Astrocyte (in vitro differentiated cells and primary cell): ENCODE measurements at regions not wholly inside any gene's neighbourhood (a gene's known extent, or its start where the extent isn't known, plus 50 kb on each side); places are given as distances from the start of the nearest gene placed in this dataset.
"Not testable (repeated sequence)": the region's sequence is repeated elsewhere in the genome, so short reads cannot be mapped to it uniquely, and the experiment has no call there.

Experiments
- DNase-seq: peaks from one replicate; pipeline ENCODE4 v3.0.0-alpha.2; 2010; ENCODE audit warnings: low read depth
- FAIRE-seq: peaks from 2 replicates; lab custom pipeline; 2011; peaks lifted over from hg19 to GRCh38; lab: Jason Lieb, UNC
- H2AFZ ChIP-seq: 2 replicates; pipeline ENCODE4 v1.6.0; 2012; ENCODE audit warnings: low read depth, low read length, inconsistent platforms
- H3K27ac ChIP-seq: 2 replicates; pipeline ENCODE4 v1.5.1; 2011; ENCODE audit warnings: low read depth, low read length, inconsistent platforms
- H3K27me3 ChIP-seq: 2 replicates; pipeline ENCODE4 v1.6.0; 2011; ENCODE audit warnings: low read length, inconsistent platforms; ENCODE audit not compliant: insufficient read depth
- H3K36me3 ChIP-seq: 2 replicates; pipeline ENCODE4 v1.5.1; 2011; ENCODE audit warnings: low read length, inconsistent platforms; ENCODE audit not compliant: insufficient read depth
- H3K4me1 ChIP-seq: 2 replicates; pipeline ENCODE4 v1.5.1; 2011; ENCODE audit warnings: low read length, inconsistent platforms; ENCODE audit not compliant: insufficient read depth
- H3K4me2 ChIP-seq: 2 replicates; pipeline ENCODE4 v1.6.0; 2012; ENCODE audit warnings: low read length, inconsistent platforms
- H3K4me3 ChIP-seq: 2 replicates; pipeline ENCODE4 v1.5.1; 2011; ENCODE audit warnings: low read depth, mild to moderate bottlenecking, low read length, inconsistent platforms; ENCODE audit not compliant: insufficient read depth
- H3K79me2 ChIP-seq: 2 replicates; pipeline ENCODE4 v1.6.0; 2012; ENCODE audit warnings: mild to moderate bottlenecking, low read length, inconsistent platforms; ENCODE audit not compliant: insufficient read depth
- H3K9ac ChIP-seq: 2 replicates; pipeline ENCODE4 v1.6.0; 2012; ENCODE audit warnings: mild to moderate bottlenecking, low read length, inconsistent platforms
- H3K9me3 ChIP-seq: 2 replicates; pipeline ENCODE4 v1.5.1; 2012; ENCODE audit warnings: low read depth, mild to moderate bottlenecking, low read length, inconsistent platforms; ENCODE audit not compliant: insufficient read depth
- H4K20me1 ChIP-seq: 2 replicates; pipeline ENCODE4 v1.6.0; 2012; ENCODE audit warnings: low read length, inconsistent platforms; ENCODE audit not compliant: insufficient read depth
- H3K27ac Mint-ChIP-seq: one replicate; pipeline ENCODE4 v1.8.0; 2021; ENCODE audit warnings: mild to moderate bottlenecking, mixed read lengths; ENCODE audit not compliant: unreplicated experiment
- H3K27me3 Mint-ChIP-seq: one replicate; pipeline ENCODE4 v1.8.0; 2021; ENCODE audit warnings: low read depth, mixed read lengths; ENCODE audit not compliant: unreplicated experiment
- H3K36me3 Mint-ChIP-seq: one replicate; pipeline ENCODE4 v1.8.0; 2021; ENCODE audit warnings: low read depth, mixed read lengths; ENCODE audit not compliant: unreplicated experiment
- H3K4me1 Mint-ChIP-seq: one replicate; pipeline ENCODE4 v1.8.0; 2021; ENCODE audit warnings: low read depth, mixed read lengths; ENCODE audit not compliant: unreplicated experiment
- H3K4me3 Mint-ChIP-seq: one replicate; pipeline ENCODE4 v1.8.0; 2021; ENCODE audit warnings: mild to moderate bottlenecking, moderate library complexity, mixed read lengths; ENCODE audit not compliant: unreplicated experiment
- H3K9me3 Mint-ChIP-seq: one replicate; pipeline ENCODE4 v1.8.0; 2021; ENCODE audit warnings: mild to moderate bottlenecking, mixed read lengths; ENCODE audit not compliant: unreplicated experiment
- EZH2 ChIP-seq: IDR thresholded peaks from 2 replicates; pipeline ENCODE4 v1.6.1; 2012; ENCODE audit warnings: mild to moderate bottlenecking, low read length, inconsistent platforms; ENCODE audit not compliant: insufficient read depth
- TF ChIP-seq, protein P1 (sequence below): IDR thresholded peaks from 2 replicates; pipeline ENCODE4 v1.5.1; 2011; ENCODE audit warnings: low read depth, mild to moderate bottlenecking, inconsistent platforms, low read length, moderate library complexity; ENCODE audit not compliant: insufficient read depth

DNA sequence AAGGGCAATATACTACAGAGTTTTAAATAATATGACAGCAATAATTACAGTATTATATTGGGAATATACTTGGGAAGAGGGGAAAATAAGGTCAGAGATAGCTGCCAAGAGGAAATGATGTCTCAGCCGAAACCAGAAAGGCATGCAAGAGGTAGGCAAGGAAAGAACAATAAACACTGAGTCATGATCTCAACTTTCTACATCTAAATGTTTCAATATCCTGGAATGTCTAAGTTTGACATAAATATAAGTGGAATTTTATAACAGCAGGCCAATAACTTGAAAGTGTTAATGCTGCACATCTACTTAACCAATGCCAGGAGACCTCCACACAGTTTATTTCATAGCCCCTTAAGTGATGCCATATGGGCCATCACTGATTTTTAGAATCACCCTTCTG, 99.8 kb upstream of the CPNE4 start:
- FAIRE-seq (peak; percentile 91), DNase-seq (peak; percentile 94)
- H3K36me3 Mint-ChIP-seq: no peaks in the 10 kb centered on the region
- Histone ChIP-seq H3K4me2 (peak overlapping the region; percentile 73), H3K9ac (peak overlapping the region; percentile 35), H3K4me3 (peak overlapping the region; percentile 18), H3K36me3 (no peaks in the 10 kb centered on the region), H4K20me1 (no peaks in the 10 kb centered on the region), H3K9me3 (no peaks in the 10 kb centered on the region), H3K27me3 (no peaks in the 10 kb centered on the region), H3K79me2 (no peaks in the 10 kb centered on the region), H3K27ac (peak overlapping the region; percentile 99), H2AFZ (no peak overlapping the region), H3K4me1 (peaks cover 26% of the 10 kb centered on the region)
- TF ChIP-seq, protein P1, sequence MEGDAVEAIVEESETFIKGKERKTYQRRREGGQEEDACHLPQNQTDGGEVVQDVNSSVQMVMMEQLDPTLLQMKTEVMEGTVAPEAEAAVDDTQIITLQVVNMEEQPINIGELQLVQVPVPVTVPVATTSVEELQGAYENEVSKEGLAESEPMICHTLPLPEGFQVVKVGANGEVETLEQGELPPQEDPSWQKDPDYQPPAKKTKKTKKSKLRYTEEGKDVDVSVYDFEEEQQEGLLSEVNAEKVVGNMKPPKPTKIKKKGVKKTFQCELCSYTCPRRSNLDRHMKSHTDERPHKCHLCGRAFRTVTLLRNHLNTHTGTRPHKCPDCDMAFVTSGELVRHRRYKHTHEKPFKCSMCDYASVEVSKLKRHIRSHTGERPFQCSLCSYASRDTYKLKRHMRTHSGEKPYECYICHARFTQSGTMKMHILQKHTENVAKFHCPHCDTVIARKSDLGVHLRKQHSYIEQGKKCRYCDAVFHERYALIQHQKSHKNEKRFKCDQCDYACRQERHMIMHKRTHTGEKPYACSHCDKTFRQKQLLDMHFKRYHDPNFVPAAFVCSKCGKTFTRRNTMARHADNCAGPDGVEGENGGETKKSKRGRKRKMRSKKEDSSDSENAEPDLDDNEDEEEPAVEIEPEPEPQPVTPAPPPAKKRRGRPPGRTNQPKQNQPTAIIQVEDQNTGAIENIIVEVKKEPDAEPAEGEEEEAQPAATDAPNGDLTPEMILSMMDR: no peak
- TF ChIP-seq EZH2: no peak
- no peaks in the 10 kb centered on the region for H3K27me3 Mint-ChIP-seq
- peaks cover 2% of the 10 kb centered on the region for H3K9me3 Mint-ChIP-seq
- no peak overlapping the region for H3K4me3 Mint-ChIP-seq
- H3K27ac Mint-ChIP-seq: peak overlapping the region; percentile 95
- H3K4me1 Mint-ChIP-seq: peaks cover 28% of the 10 kb centered on the region

DNA sequence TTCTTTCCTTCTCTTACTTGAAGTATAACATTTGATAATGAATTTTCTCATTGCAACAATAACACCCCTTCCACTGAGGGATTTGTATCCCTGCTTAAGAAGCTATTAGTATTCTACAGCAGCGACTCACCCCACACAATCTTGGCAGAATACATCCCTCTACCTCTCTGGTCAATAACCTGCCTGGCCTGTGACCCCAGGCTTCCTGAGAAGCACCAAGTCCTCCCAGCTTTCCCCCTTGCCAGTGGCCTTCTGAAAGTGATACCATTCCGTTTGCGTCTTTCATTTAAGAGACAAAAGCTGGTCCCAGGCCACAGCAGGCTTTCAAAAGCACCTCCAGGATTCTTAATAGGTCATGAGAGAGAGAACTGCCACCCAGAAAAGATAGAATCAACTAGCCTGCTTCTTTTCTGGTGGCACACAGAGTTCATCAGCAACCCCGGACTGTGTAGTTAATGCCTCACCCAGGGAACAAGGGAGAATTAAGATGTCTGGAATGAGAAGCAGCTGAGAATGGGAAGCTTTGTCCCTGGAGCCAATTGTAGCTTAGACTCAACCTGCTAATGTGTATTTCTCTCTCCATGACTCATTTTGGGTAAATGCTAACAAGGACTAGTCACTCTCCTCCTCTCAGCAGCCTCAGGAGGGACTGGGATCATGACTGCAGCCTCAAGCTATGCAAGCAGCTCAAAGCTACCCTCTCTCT, 101.0 kb upstream of the CPNE4 start:
- H3K4me2 ChIP-seq: peak overlapping the region; percentile 86
- peak overlapping the region; percentile 52 for H3K4me3 ChIP-seq
- TF ChIP-seq EZH2: no peak
- TF ChIP-seq, protein P1: no peak
- H3K27ac ChIP-seq: peak overlapping the region; percentile 99
- peak overlapping the region; percentile 87 for H3K9ac ChIP-seq
- no peaks in the 10 kb centered on the region for H3K36me3 ChIP-seq
- H3K27me3 ChIP-seq: no peaks in the 10 kb centered on the region
- H3K4me1 Mint-ChIP-seq: peaks cover 28% of the 10 kb centered on the region
- FAIRE-seq: peak; percentile 99
- peaks cover 4% of the 10 kb centered on the region for H3K9me3 Mint-ChIP-seq
- no peaks in the 10 kb centered on the region for H3K9me3 ChIP-seq
- H3K79me2 ChIP-seq: no peaks in the 10 kb centered on the region
- peak overlapping the region; percentile 99 for H3K27ac Mint-ChIP-seq
- H2AFZ ChIP-seq: peak overlapping the region; percentile 70
- peaks cover 26% of the 10 kb centered on the region for H3K4me1 ChIP-seq
- no peaks in the 10 kb centered on the region for H3K36me3 Mint-ChIP-seq
- H3K4me3 Mint-ChIP-seq: peak overlapping the region; percentile 51
- DNase-seq: peak; percentile 99
- no peaks in the 10 kb centered on the region for H3K27me3 Mint-ChIP-seq
- H4K20me1 ChIP-seq: no peaks in the 10 kb centered on the region

DNA sequence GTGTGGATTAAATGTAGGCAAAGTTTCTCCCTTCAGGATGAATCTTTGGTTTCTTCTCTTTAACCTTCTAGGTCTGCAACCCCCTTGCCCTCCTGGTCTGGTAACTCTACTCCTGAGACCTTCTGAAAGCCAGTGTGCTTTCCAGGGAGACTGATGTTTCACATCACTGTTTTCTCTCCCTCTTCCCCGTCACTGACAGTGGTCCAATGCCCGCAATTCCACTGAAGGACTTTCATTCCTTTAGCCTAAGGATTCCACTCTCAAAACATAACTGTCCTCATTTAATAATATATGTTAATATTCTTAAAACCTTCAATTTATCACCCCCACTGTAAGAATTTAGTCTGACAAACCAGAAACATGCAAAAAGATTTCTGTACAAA, 101.5 kb upstream of the CPNE4 start:
- Histone ChIP-seq H4K20me1 (no peaks in the 10 kb centered on the region), H3K9ac (peak overlapping the region; percentile 87), H2AFZ (peak overlapping the region; percentile 70), H3K4me1 (peaks cover 26% of the 10 kb centered on the region), H3K9me3 (no peaks in the 10 kb centered on the region), H3K27ac (peak overlapping the region; percentile 99), H3K4me2 (peak overlapping the region; percentile 86), H3K27me3 (no peaks in the 10 kb centered on the region), H3K36me3 (no peaks in the 10 kb centered on the region), H3K79me2 (no peaks in the 10 kb centered on the region), H3K4me3 (peak overlapping the region; percentile 45)
- H3K9me3 Mint-ChIP-seq: peaks cover 4% of the 10 kb centered on the region
- H3K4me3 Mint-ChIP-seq: peak overlapping the region; percentile 41
- DNase-seq (no peak), FAIRE-seq (no peak)
- H3K27me3 Mint-ChIP-seq: no peaks in the 10 kb centered on the region
- H3K27ac Mint-ChIP-seq: peak overlapping the region; percentile 99
- H3K4me1 Mint-ChIP-seq: peaks cover 28% of the 10 kb centered on the region
- no peaks in the 10 kb centered on the region for H3K36me3 Mint-ChIP-seq
- TF ChIP-seq, protein P1: no peak
- TF ChIP-seq EZH2: no peak

DNA sequence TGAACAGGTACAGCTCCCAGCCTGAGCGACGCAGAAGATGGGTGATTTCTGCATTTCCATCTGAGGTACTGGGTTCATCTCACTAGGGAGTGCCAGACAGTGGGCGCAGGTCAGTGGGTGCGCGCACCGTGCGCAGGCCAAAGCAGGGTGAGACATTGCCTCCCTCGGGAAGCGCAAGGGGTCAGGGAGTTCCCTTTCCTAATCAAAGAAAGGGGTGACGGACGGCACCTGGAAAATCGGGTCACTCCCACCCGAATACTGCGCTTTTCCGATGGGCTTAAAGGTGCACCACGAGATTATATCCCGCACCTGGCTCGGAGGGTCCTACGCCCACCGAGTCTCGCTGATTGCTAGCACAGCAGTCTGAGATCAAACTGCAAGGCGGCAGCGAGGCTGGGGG, 102.1 kb upstream of the CPNE4 start:
- Mint-ChIP-seq H3K27ac (peak overlapping the region; percentile 77), H3K4me1 (peaks cover 28% of the 10 kb centered on the region)
- FAIRE-seq, DNase-seq, H3K36me3 Mint-ChIP-seq, H2AFZ ChIP-seq, H3K4me3 ChIP-seq, H3K9me3 Mint-ChIP-seq, H3K36me3 ChIP-seq, H3K4me3 Mint-ChIP-seq, H3K27me3 ChIP-seq, H3K27me3 Mint-ChIP-seq, H3K9me3 ChIP-seq, H3K79me2 ChIP-seq, H4K20me1 ChIP-seq: not testable (repeated sequence)
- Histone ChIP-seq H3K9ac (peak overlapping the region; percentile 87), H3K27ac (peak overlapping the region; percentile 99), H3K4me1 (peaks cover 26% of the 10 kb centered on the region), H3K4me2 (peak overlapping the region; percentile 86)
